Right atrium auricular region (tissue), 2 donors: ENCODE measurements at regions not wholly inside any gene's neighbourhood (a gene's known extent, or its start where the extent isn't known, plus 50 kb on each side); places are given as distances from the start of the nearest gene placed in this dataset.
"Not testable (repeated sequence)": the region's sequence is repeated elsewhere in the genome, so short reads cannot be mapped to it uniquely, and the experiment has no call there.

ENCODE experiments used
- DNase-seq: peaks from one replicate; pipeline ENCODE4 v3.0.0-alpha.2; 2019; ENCODE audit warnings: low spot score
- H3K27ac ChIP-seq, 2 donors: fragments of 200-600 bp; sonication (generic); 1 replicate in 1 of 2; 2 replicates in 1 of 2; pipeline ENCODE4 v1.5.1; 2016 to 2019
- H3K27me3 ChIP-seq, 2 donors: fragments of 200-600 bp; sonication (generic); one replicate each; pipeline versions ENCODE4 v1.5.1 to v1.6.0; 2017 to 2019
- H3K36me3 ChIP-seq: fragments of 200-600 bp; sonication (generic); one replicate; pipeline ENCODE4 v1.5.1; 2016
- H3K4me1 ChIP-seq, 2 donors: fragments of 200-600 bp; sonication (generic); one replicate each; pipeline versions ENCODE4 v1.5.1 to v1.6.0; 2017 to 2019
- H3K4me3 ChIP-seq, 2 donors: fragments of 200-600 bp; sonication (generic); 1 replicate in 1 of 2; 2 replicates in 1 of 2; pipeline ENCODE4 v1.5.1; 2017 to 2019; ENCODE audit warnings: mild to moderate bottlenecking in 1 of 2, moderate library complexity in 1 of 2
- H3K9me3 ChIP-seq, 2 donors: fragments of 200-600 bp; sonication (generic); one replicate each; pipeline ENCODE4 v1.5.1; 2019
- CTCF ChIP-seq, 2 donors: fragments of 200-600 bp; sonication (generic); IDR thresholded peaks; one replicate each; pipeline ENCODE4 v1.5.1; 2019; ENCODE audit warnings: antibody characterized with exemption in 2 of 2

GRCh38 chr1:221983444-221983843, 241.6 kb upstream of the DUSP10 start:
- Histone ChIP-seq H3K36me3 (no peaks in the 10 kb centered on the region), H3K4me3 (no peak overlapping the region), H3K9me3 (no peaks in the 10 kb centered on the region), H3K27ac (no peak overlapping the region), H3K4me1 (no peaks in the 10 kb centered on the region), H3K27me3 (no peaks in the 10 kb centered on the region)
- no peak for TF ChIP-seq CTCF (IDR thresholded peaks at IDR 0.05)
- DNase-seq: no peak

- TF ChIP-seq CTCF (IDR thresholded peaks at IDR 0.05): no peak
- H3K4me3 ChIP-seq: no peak overlapping the region
- no peak overlapping the region for H3K27ac ChIP-seq
Measured at GRCh38 chr1:221981461-221981860, 239.6 kb upstream of the DUSP10 start.

GRCh38 chr1:221979444-221980032, 237.6 kb upstream of the DUSP10 start:
- TF ChIP-seq CTCF (IDR thresholded peaks at IDR 0.05): peak in 1 of 2 donors; percentile 18
- Histone ChIP-seq H3K4me1 (no peaks in the 10 kb centered on the region), H3K4me3 (no peak overlapping the region), H3K36me3 (no peaks in the 10 kb centered on the region), H3K9me3 (no peaks in the 10 kb centered on the region), H3K27me3 (no peaks in the 10 kb centered on the region), H3K27ac (no peak overlapping the region)
- no peak for DNase-seq

More at GRCh38 chr1:221981461-221981860, 239.6 kb upstream of the DUSP10 start:
- Histone ChIP-seq H3K36me3 (no peaks in the 10 kb centered on the region), H3K9me3 (no peaks in the 10 kb centered on the region), H3K27me3 (no peaks in the 10 kb centered on the region), H3K4me1 (no peaks in the 10 kb centered on the region)
- no peak for DNase-seq

- not testable (repeated sequence) for H3K4me3 ChIP-seq, H3K27ac ChIP-seq, DNase-seq, H3K9me3 ChIP-seq, H3K27me3 ChIP-seq, H3K36me3 ChIP-seq, H3K4me1 ChIP-seq
Measured at GRCh38 chr1:221978631-221979334, 236.9 kb upstream of the DUSP10 start.

GRCh38 chr1:221973787-221974186, 231.9 kb upstream of the DUSP10 start:
- not testable (repeated sequence) for DNase-seq, H3K4me1 ChIP-seq, H3K4me3 ChIP-seq, H3K36me3 ChIP-seq, H3K27ac ChIP-seq, H3K9me3 ChIP-seq, H3K27me3 ChIP-seq

GRCh38 chr1:221972276-221973235, 230.7 kb upstream of the DUSP10 start:
- no peak for TF ChIP-seq CTCF (IDR thresholded peaks at IDR 0.05)
- Histone ChIP-seq H3K4me1 (no peaks in the 10 kb centered on the region), H3K27me3 (no peaks in the 10 kb centered on the region), H3K27ac (no peak overlapping the region), H3K4me3 (no peak overlapping the region), H3K36me3 (no peaks in the 10 kb centered on the region), H3K9me3 (no peaks in the 10 kb centered on the region)
- no peak for DNase-seq

- not testable (repeated sequence) for H3K4me1 ChIP-seq, H3K36me3 ChIP-seq, H3K27ac ChIP-seq, H3K4me3 ChIP-seq, H3K27me3 ChIP-seq, H3K9me3 ChIP-seq, DNase-seq
Measured at GRCh38 chr1:221971035-221971434, 229.1 kb upstream of the DUSP10 start.

- H3K4me1 ChIP-seq, H3K27ac ChIP-seq, H3K9me3 ChIP-seq, H3K27me3 ChIP-seq, H3K36me3 ChIP-seq, DNase-seq, H3K4me3 ChIP-seq: not testable (repeated sequence)
Measured at GRCh38 chr1:221969298-221969858, 227.5 kb upstream of the DUSP10 start.

- DNase-seq, H3K27ac ChIP-seq: not testable (repeated sequence)
Measured at GRCh38 chr1:221967538-221967937, 225.6 kb upstream of the DUSP10 start.

GRCh38 chr1:221966888-221967287, 225.0 kb upstream of the DUSP10 start:
- not testable (repeated sequence) for H3K4me1 ChIP-seq

More at GRCh38 chr1:221967538-221967937, 225.6 kb upstream of the DUSP10 start:
- not testable (repeated sequence) for H3K27me3 ChIP-seq, H3K9me3 ChIP-seq, H3K4me3 ChIP-seq, H3K36me3 ChIP-seq, H3K4me1 ChIP-seq

More at GRCh38 chr1:221966888-221967287, 225.0 kb upstream of the DUSP10 start:
- not testable (repeated sequence) for DNase-seq, H3K9me3 ChIP-seq, H3K36me3 ChIP-seq, H3K4me3 ChIP-seq, H3K27ac ChIP-seq, H3K27me3 ChIP-seq
